VCaP (cell line): ENCODE measurements at regions not wholly inside any gene's neighbourhood (a gene's known extent, or its start where the extent isn't known, plus 50 kb on each side); places are given as distances from the start of the nearest gene placed in this dataset.

Experiments used
- H3K27ac ChIP-seq: fragments of 450-650 bp; 2 replicates; pipeline ENCODE4 v1.5.1; 2017
- CTCF ChIP-seq: fragments of 450-650 bp; conservative IDR thresholded peaks from 2 replicates; pipeline ENCODE4 v1.5.1; 2017; ENCODE audit warnings: mild to moderate bottlenecking, moderate library complexity

- TF ChIP-seq CTCF: no peak
- no peak overlapping the region for H3K27ac ChIP-seq
Observed at GRCh38 chr2:2913601-2914120, 464.0 kb downstream of the EIPR1 start.

- no peak for TF ChIP-seq CTCF
Observed at GRCh38 chr2:2912731-2913130, 464.9 kb downstream of the EIPR1 start.

GRCh38 chr2:2912293-2912692, 465.3 kb downstream of the EIPR1 start:
- TF ChIP-seq CTCF: no peak
- H3K27ac ChIP-seq: no peak overlapping the region

More at GRCh38 chr2:2912731-2913130, 464.9 kb downstream of the EIPR1 start:
- H3K27ac ChIP-seq: no peak overlapping the region

- H3K27ac ChIP-seq: no peak overlapping the region
- TF ChIP-seq CTCF: no peak
Observed at GRCh38 chr2:2910259-2910658, 467.4 kb downstream of the EIPR1 start.

GRCh38 chr2:2909086-2910035, 468.3 kb downstream of the EIPR1 start:
- no peak for TF ChIP-seq CTCF
- H3K27ac ChIP-seq: no peak overlapping the region

GRCh38 chr2:2906091-2906490, 471.5 kb downstream of the EIPR1 start:
- H3K27ac ChIP-seq: no peak overlapping the region
- TF ChIP-seq CTCF: no peak

GRCh38 chr2:2904721-2905350, 472.8 kb downstream of the EIPR1 start:
- no peak overlapping the region for H3K27ac ChIP-seq
- no peak for TF ChIP-seq CTCF
